ENCODE measurements at regions not wholly inside any gene's neighbourhood (a gene's known extent, or its start where the extent isn't known, plus 50 kb on each side); places are given as distances from the start of the nearest gene placed in this dataset.

GRCh38 chr14:25132732-25133422 lies 82.9 kb upstream of the STXBP6 start (continued):
- TF ChIP-seq ZNF543 (CRISPR knock-in tag; IDR thresholded peaks at IDR 0.05) (0 out of 2 replicates have a peak, but pooled peaks have one; percentile 57), FOSL2 (CRISPR knock-in tag; IDR thresholded peaks at IDR 0.05) (peak; percentile 70), ARNT2 (CRISPR knock-in tag; IDR thresholded peaks at IDR 0.05; ENCODE audit: low read depth) (peak; percentile 66; the same call in 1 of the 2 replicates), NFE2L2 (IDR thresholded peaks at IDR 0.05; ENCODE audit: low read length) (peak; percentile 13; the same call in 1 of the 2 replicates), IRF9 (CRISPR knock-in tag; IDR thresholded peaks at IDR 0.05; ENCODE audit: borderline replicate concordance) (peak; percentile 47; the same call in 1 of the 2 replicates), ZNF317 (CRISPR knock-in tag; IDR thresholded peaks at IDR 0.05) (peak; percentile 56; the same call in 1 of the 2 replicates), FOXA1 (IDR thresholded peaks at IDR 0.05) (no peak), FOXA1 (CRISPR knock-in tag; IDR thresholded peaks at IDR 0.05) (no peak), ARID4A (CRISPR knock-in tag; IDR thresholded peaks at IDR 0.05; ENCODE audit: borderline replicate concordance) (peak; percentile 42), MXI1 (IDR thresholded peaks at IDR 0.05; ENCODE audit: borderline replicate concordance, low read depth, low read length) (peak; percentile 61; the same call in 2 of the 3 replicates), KDM3A (CRISPR knock-in tag; IDR thresholded peaks at IDR 0.05; ENCODE audit: low read depth) (peak; percentile 87), ZSCAN31 (CRISPR knock-in tag; IDR thresholded peaks at IDR 0.05; ENCODE audit: low read depth) (peak; percentile 76; the same call in 1 of the 2 replicates), JARID2 (CRISPR knock-in tag; IDR thresholded peaks at IDR 0.05; ENCODE audit: insufficient replicate concordance) (peak; percentile 78), PITX1 (CRISPR knock-in tag; IDR thresholded peaks at IDR 0.05) (peak; percentile 60; the same call in 1 of the 2 replicates), ZNF280B (CRISPR knock-in tag; IDR thresholded peaks at IDR 0.05; ENCODE audit: borderline replicate concordance) (peak; percentile 91), HMGXB4 (CRISPR knock-in tag; IDR thresholded peaks at IDR 0.05; ENCODE audit: borderline replicate concordance in 1 of 2, low read depth in 1 of 2) (peak; percentile 59 to 95; a peak in 3 of 4 replicates), SOX6 (IDR thresholded peaks at IDR 0.05) (no peak), SOX6 (CRISPR knock-in tag; IDR thresholded peaks at IDR 0.05) (peak; percentile 49), THAP11 (CRISPR knock-in tag; IDR thresholded peaks at IDR 0.05) (peak; percentile 51; the same call in 1 of the 2 replicates), ARHGAP35 (CRISPR knock-in tag; IDR thresholded peaks at IDR 0.05; ENCODE audit: borderline replicate concordance) (peak; percentile 91; the same call in 1 of the 2 replicates), HHEX (CRISPR knock-in tag; IDR thresholded peaks at IDR 0.05) (no peak), HNRNPH1 (optimal IDR thresholded peaks at IDR 0.05; ENCODE audit: low read depth, low read length) (no peak)

Data from HepG2 (cell line).